WERI-Rb-1 (cell line): ENCODE measurements at regions not wholly inside any gene's neighbourhood (a gene's known extent, or its start where the extent isn't known, plus 50 kb on each side); places are given as distances from the start of the nearest gene placed in this dataset.

Experiments
- DNase-seq: peaks from one replicate; pipeline ENCODE4 v3.0.0-alpha.2; 2020
- H3K27ac ChIP-seq: fragments of 250-450 bp; sonication (Bioruptor Pico); 2 replicates; pipeline ENCODE4 v1.5.1; 2020; ENCODE audit warnings: mild to moderate bottlenecking, moderate library complexity
- H3K27me3 ChIP-seq: fragments of 250-450 bp; sonication (Bioruptor Pico); 2 replicates; pipeline ENCODE4 v1.5.1; 2021; ENCODE audit warnings: mild to moderate bottlenecking, low read depth, moderate library complexity; ENCODE audit not compliant: insufficient read depth, severe bottlenecking
- H3K36me3 ChIP-seq: fragments of 250-450 bp; sonication (Bioruptor Pico); 2 replicates; pipeline ENCODE4 v1.5.1; 2020; ENCODE audit warnings: mild to moderate bottlenecking, moderate library complexity
- H3K4me3 ChIP-seq: 2 replicates; pipeline ENCODE4 v1.5.1; 2011; ENCODE audit warnings: low read depth, mild to moderate bottlenecking, control low read depth, low read length
- H3K9me3 ChIP-seq: fragments of 250-450 bp; sonication (Bioruptor Pico); 2 replicates; pipeline ENCODE4 v1.5.1; 2021; ENCODE audit warnings: mild to moderate bottlenecking, moderate library complexity; ENCODE audit not compliant: severe bottlenecking
- TF ChIP-seq, protein P1 (sequence below): IDR thresholded peaks from 2 replicates; pipeline ENCODE4 v1.5.1; 2011; ENCODE audit warnings: low read depth, mild to moderate bottlenecking, control low read depth, inconsistent platforms, low read length

DNA sequence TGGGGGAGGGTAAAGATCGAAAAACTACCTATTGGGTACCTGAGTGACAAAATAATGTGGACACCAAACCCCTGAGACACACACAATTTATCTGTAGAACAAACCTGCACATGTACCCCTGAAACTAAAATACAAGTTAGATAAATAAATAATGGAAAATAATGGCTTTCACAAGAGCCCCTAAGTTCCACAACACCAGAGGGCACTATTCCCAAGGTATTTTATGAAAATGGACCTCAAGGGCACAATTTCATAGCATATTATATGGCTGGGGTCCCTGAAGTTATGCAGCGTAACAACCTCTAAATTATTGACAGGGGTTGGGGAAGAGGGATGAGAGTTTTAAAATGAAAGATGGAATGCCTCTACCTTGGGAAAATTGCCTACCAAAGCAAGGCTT is 81.3 kb upstream of the TMEM33 start:
- DNase-seq: no peak
- Histone ChIP-seq H3K9me3 (no peaks in the 10 kb centered on the region), H3K27ac (no peak overlapping the region), H3K27me3 (no peaks in the 10 kb centered on the region), H3K4me3 (no peak overlapping the region), H3K36me3 (no peaks in the 10 kb centered on the region)
- TF ChIP-seq, protein P1, sequence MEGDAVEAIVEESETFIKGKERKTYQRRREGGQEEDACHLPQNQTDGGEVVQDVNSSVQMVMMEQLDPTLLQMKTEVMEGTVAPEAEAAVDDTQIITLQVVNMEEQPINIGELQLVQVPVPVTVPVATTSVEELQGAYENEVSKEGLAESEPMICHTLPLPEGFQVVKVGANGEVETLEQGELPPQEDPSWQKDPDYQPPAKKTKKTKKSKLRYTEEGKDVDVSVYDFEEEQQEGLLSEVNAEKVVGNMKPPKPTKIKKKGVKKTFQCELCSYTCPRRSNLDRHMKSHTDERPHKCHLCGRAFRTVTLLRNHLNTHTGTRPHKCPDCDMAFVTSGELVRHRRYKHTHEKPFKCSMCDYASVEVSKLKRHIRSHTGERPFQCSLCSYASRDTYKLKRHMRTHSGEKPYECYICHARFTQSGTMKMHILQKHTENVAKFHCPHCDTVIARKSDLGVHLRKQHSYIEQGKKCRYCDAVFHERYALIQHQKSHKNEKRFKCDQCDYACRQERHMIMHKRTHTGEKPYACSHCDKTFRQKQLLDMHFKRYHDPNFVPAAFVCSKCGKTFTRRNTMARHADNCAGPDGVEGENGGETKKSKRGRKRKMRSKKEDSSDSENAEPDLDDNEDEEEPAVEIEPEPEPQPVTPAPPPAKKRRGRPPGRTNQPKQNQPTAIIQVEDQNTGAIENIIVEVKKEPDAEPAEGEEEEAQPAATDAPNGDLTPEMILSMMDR: no peak

DNA sequence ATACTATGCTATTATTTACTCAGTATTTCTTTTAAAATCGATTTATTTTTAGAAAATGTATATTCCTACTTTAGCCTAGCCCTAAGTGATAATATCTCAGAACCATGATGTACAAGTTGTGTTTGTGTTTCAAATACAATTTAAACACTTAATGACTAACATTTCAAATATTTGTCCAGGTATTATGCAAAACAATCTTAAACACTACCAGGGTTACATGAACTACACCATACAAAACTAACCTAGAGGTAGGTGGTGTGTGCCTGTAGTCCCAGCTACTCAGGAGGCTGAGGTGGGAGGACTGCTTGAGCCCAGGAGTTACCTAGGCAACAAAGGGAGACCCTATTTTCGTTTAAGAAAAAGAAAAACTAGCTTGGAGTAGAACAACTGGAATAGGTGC is 83.0 kb upstream of the TMEM33 start:
- TF ChIP-seq, protein P1: no peak
- no peak overlapping the region for H3K27ac ChIP-seq
- DNase-seq: no peak
- no peaks in the 10 kb centered on the region for H3K27me3 ChIP-seq
- no peaks in the 10 kb centered on the region for H3K9me3 ChIP-seq
- no peak overlapping the region for H3K4me3 ChIP-seq
- no peaks in the 10 kb centered on the region for H3K36me3 ChIP-seq

- no peak for DNase-seq
- H3K27me3 ChIP-seq: no peaks in the 10 kb centered on the region
- no peaks in the 10 kb centered on the region for H3K9me3 ChIP-seq
- H3K36me3 ChIP-seq: no peaks in the 10 kb centered on the region
- H3K27ac ChIP-seq: no peak overlapping the region
- no peak overlapping the region for H3K4me3 ChIP-seq
- TF ChIP-seq, protein P1: no peak
These were observed 83.6 kb upstream of the TMEM33 start for GRCh38 chr4:41851621-41852020.

DNA sequence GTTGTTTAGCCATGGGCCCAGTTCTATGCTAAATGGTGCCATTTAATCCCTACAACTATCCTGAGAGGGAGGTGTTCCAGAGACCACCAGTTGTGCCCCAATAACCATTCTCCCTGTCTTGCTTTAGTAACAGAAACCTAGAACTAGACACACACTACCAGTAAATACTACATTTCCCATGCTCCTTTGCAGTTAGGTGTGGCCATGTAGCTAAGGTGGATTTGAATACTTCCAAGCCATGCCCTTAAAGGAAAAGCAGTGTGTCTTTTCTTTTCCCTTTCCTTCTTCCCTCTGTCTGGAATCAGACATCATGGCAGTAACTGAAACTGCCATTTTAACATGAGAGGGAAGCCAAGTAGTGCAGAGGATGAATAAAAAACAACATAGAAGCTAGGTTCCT is 90.9 kb upstream of the TMEM33 start:
- Histone ChIP-seq H3K27ac (no peak overlapping the region), H3K36me3 (no peaks in the 10 kb centered on the region), H3K27me3 (no peaks in the 10 kb centered on the region), H3K4me3 (no peak overlapping the region), H3K9me3 (no peaks in the 10 kb centered on the region)
- TF ChIP-seq, protein P1: no peak
- DNase-seq: no peak

DNA sequence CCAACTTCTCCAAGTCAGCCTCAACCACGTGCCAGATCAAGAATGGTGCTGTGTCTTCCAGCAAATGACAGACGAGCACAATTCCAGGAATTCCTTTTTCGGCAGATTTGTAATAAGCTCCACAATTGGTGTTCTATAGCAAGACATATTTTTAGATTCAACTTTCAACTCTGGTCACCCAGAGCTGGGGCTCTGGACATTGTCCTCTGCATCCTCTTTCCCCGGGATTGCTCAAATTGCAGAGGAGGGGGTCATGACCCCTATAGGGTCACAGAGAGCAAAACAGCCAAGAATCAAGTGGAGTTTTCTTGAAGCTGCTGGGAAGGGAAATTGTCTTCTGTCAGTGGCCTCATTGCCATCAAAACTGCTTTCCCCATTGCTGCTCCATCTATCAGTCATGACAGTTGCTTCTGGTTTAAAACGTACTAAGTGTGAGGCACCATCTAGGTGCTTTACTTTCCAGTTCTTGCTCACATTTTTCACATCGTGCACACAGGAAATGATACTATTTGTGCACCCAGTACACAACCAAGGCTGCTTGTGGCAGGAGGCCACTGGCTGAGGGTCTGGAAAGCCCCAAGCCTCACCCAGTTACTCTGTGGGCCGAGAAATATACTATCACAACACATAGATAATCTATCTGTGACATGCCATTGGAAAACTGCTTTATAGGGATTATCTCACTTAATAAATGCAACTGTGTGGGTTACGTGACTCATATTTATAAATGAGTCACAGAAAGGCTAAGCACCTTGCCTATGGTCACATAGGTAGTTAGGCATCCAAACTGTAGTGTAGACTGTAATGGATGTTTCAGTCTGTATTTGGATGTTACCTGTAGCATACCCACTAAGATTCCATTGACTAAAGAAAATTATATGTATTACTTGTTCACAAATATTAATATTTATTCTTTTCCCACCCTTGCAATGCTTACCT is 91.7 kb upstream of the PHOX2B start:
- no peak for DNase-seq
- TF ChIP-seq, protein P1: no peak
- Histone ChIP-seq H3K36me3 (no peaks in the 10 kb centered on the region), H3K4me3 (no peak overlapping the region), H3K27ac (no peak overlapping the region), H3K9me3 (no peaks in the 10 kb centered on the region), H3K27me3 (no peaks in the 10 kb centered on the region)
